NB4 (cell line): ENCODE measurements at regions not wholly inside any gene's neighbourhood (a gene's known extent, or its start where the extent isn't known, plus 50 kb on each side); places are given as distances from the start of the nearest gene placed in this dataset.

Experiments used
- MYC ChIP-seq: IDR thresholded peaks from 2 replicates; pipeline ENCODE4 v1.6.1; 2011; ENCODE audit warnings: low read depth, low read length
- TF ChIP-seq, protein P1 (sequence below): IDR thresholded peaks from one replicate; pipeline ENCODE4 v1.5.1; 2012; ENCODE audit warnings: low read depth, low read length
- TF ChIP-seq, protein P2 (sequence below): IDR thresholded peaks from 2 replicates; pipeline ENCODE4 v1.6.1; 2011; ENCODE audit warnings: low read depth, low read length

DNA sequence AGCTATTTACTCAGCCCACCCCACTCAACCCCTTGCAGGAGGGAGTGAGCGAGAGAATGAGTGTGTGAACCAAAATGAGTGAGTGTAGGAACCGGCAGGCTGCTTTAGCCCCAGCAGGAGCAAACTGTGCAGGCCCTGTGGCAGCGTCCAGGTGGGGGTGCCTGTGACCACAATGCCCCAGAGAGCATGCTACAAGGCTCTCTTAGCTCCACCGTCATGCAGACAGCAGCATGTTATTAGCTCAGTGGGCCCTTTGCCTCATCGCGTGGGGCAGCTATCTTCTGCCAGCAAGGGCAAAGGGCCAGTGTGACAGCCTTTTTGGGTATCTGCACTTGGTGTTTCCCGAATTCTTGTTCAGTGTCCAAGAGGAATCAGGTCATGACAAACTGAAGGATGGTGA lies 271.3 kb downstream of the GPM6A start:
- TF ChIP-seq, protein P1, sequence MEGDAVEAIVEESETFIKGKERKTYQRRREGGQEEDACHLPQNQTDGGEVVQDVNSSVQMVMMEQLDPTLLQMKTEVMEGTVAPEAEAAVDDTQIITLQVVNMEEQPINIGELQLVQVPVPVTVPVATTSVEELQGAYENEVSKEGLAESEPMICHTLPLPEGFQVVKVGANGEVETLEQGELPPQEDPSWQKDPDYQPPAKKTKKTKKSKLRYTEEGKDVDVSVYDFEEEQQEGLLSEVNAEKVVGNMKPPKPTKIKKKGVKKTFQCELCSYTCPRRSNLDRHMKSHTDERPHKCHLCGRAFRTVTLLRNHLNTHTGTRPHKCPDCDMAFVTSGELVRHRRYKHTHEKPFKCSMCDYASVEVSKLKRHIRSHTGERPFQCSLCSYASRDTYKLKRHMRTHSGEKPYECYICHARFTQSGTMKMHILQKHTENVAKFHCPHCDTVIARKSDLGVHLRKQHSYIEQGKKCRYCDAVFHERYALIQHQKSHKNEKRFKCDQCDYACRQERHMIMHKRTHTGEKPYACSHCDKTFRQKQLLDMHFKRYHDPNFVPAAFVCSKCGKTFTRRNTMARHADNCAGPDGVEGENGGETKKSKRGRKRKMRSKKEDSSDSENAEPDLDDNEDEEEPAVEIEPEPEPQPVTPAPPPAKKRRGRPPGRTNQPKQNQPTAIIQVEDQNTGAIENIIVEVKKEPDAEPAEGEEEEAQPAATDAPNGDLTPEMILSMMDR, result no peak
- TF ChIP-seq MYC, result no peak
- TF ChIP-seq, protein P2, sequence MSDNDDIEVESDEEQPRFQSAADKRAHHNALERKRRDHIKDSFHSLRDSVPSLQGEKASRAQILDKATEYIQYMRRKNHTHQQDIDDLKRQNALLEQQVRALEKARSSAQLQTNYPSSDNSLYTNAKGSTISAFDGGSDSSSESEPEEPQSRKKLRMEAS, result no peak
